ENCODE measurements at regions not wholly inside any gene's neighbourhood (a gene's known extent, or its start where the extent isn't known, plus 50 kb on each side); places are given as distances from the start of the nearest gene placed in this dataset.

GRCh38 chr11:91857179-91857578, 367.4 kb upstream of the FAT3 start:
- H3K4me1 ChIP-seq (ENCODE audit: control insufficient read depth in 1 of 2, insufficient read depth in 2 of 2, low read length in 2 of 2): no peaks in the 10 kb centered on the region
- no peak for TF ChIP-seq CTCF (IDR thresholded peaks at IDR 0.05)
- H3K27ac Mint-ChIP-seq: no peak overlapping the region
- no peak overlapping the region for H3K4me3 Mint-ChIP-seq
- H3K4me3 ChIP-seq (replicated peaks in 1 of 3; ENCODE audit: low read depth in 2 of 3, low read length in 3 of 3): no peak overlapping the region
- H3K27me3 Mint-ChIP-seq (ENCODE audit: low read depth in 3 of 3): no peaks in the 10 kb centered on the region
- H3K9ac ChIP-seq (ENCODE audit: insufficient read depth, low read length, poor library complexity, severe bottlenecking): no peak overlapping the region
- no peaks in the 10 kb centered on the region for H3K36me3 Mint-ChIP-seq
- H3K4me1 Mint-ChIP-seq: no peaks in the 10 kb centered on the region
- no peak overlapping the region for H3K27ac ChIP-seq (ENCODE audit: low read depth in 1 of 2, low read length in 2 of 2)
- H3K27me3 ChIP-seq (ENCODE audit: control insufficient read depth in 2 of 2, insufficient read depth in 2 of 2, low read length in 2 of 2): no peaks in the 10 kb centered on the region
- WGBS (ENCODE audit: insufficient coverage): no CpG with 5 or more reads among the region's 1 CpG
- no peaks in the 10 kb centered on the region for H3K36me3 ChIP-seq (replicated peaks in 1 of 2; ENCODE audit: control insufficient read depth in 1 of 2, insufficient read depth in 2 of 2, low read length in 2 of 2)
- peaks cover 0 to 2% of the 10 kb centered on the region in 2 donors for H3K9me3 ChIP-seq (replicated peaks in 1 of 2; ENCODE audit: control insufficient read depth in 1 of 2, insufficient read depth in 1 of 2, low read length in 2 of 2)
- H2AFZ ChIP-seq (ENCODE audit: insufficient read depth, low read depth, low read length, poor library complexity, severe bottlenecking): no peak overlapping the region
- peaks cover 0 to 8% (median 1%) of the 10 kb centered on the region in 7 donors for H3K9me3 Mint-ChIP-seq
- no peak overlapping the region for H3K4me2 ChIP-seq (replicated peaks; ENCODE audit: extremely low read depth, low read length, poor library complexity, severe bottlenecking)
- no peaks in the 10 kb centered on the region for H4K20me1 ChIP-seq (ENCODE audit: insufficient read depth, low read length)
- DNase-seq: no peak
- intact Hi-C loops (cut with micrococcal nuclease): no loop called here
- no peaks in the 10 kb centered on the region for H3K79me2 ChIP-seq (ENCODE audit: insufficient read depth, low read length)

GRCh38 chr11:91854780-91855179, 369.8 kb upstream of the FAT3 start:
- H3K4me2 ChIP-seq (replicated peaks; ENCODE audit: extremely low read depth, low read length, poor library complexity, severe bottlenecking): no peak overlapping the region
- intact Hi-C loops (cut with micrococcal nuclease): no loop called here
- WGBS (ENCODE audit: insufficient coverage): no CpG with 5 or more reads among the region's 1 CpG
- TF ChIP-seq CTCF (IDR thresholded peaks at IDR 0.05): no peak
- DNase-seq: no peak
- Mint-ChIP-seq H3K27ac (no peak overlapping the region), H3K4me1 (no peaks in the 10 kb centered on the region), H3K4me3 (no peak overlapping the region), H3K27me3 (ENCODE audit: low read depth in 3 of 3) (no peaks in the 10 kb centered on the region), H3K9me3 (peaks cover 0 to 10% (median 2%) of the 10 kb centered on the region in 7 donors), H3K36me3 (no peaks in the 10 kb centered on the region)
- H2AFZ ChIP-seq (ENCODE audit: insufficient read depth, low read depth, low read length, poor library complexity, severe bottlenecking): no peak overlapping the region
- no peak overlapping the region for H3K9ac ChIP-seq (ENCODE audit: insufficient read depth, low read length, poor library complexity, severe bottlenecking)
- no peaks in the 10 kb centered on the region for H3K36me3 ChIP-seq (replicated peaks in 1 of 2; ENCODE audit: control insufficient read depth in 1 of 2, insufficient read depth in 2 of 2, low read length in 2 of 2)
- H3K4me1 ChIP-seq (ENCODE audit: control insufficient read depth in 1 of 2, insufficient read depth in 2 of 2, low read length in 2 of 2): no peaks in the 10 kb centered on the region
- H4K20me1 ChIP-seq (ENCODE audit: insufficient read depth, low read length): no peaks in the 10 kb centered on the region
- H3K27me3 ChIP-seq (ENCODE audit: control insufficient read depth in 2 of 2, insufficient read depth in 2 of 2, low read length in 2 of 2): no peaks in the 10 kb centered on the region
- H3K27ac ChIP-seq (ENCODE audit: low read depth in 1 of 2, low read length in 2 of 2): no peak overlapping the region
- no peak overlapping the region for H3K4me3 ChIP-seq (replicated peaks in 1 of 3; ENCODE audit: low read depth in 2 of 3, low read length in 3 of 3)
- H3K9me3 ChIP-seq (replicated peaks in 1 of 2; ENCODE audit: control insufficient read depth in 1 of 2, insufficient read depth in 1 of 2, low read length in 2 of 2): peaks cover 0 to 3% of the 10 kb centered on the region in 2 donors
- H3K79me2 ChIP-seq (ENCODE audit: insufficient read depth, low read length): no peaks in the 10 kb centered on the region

Measured in CD14-positive monocyte (primary cell).